Fibroblast of lung (primary cell): ENCODE measurements at regions not wholly inside any gene's neighbourhood (a gene's known extent, or its start where the extent isn't known, plus 50 kb on each side); places are given as distances from the start of the nearest gene placed in this dataset.
"Not testable (repeated sequence)": the region's sequence is repeated elsewhere in the genome, so short reads cannot be mapped to it uniquely, and the experiment has no call there.

Experiments
- DNase-seq, 2 donors: peaks; one replicate each; pipeline versions ENCODE4 v3.0.0 to v3.0.0-alpha.2; 2010; ENCODE audit warnings: low read depth in 2 of 2
- H2AFZ ChIP-seq: 2 replicates; pipeline ENCODE4 v1.5.1; 2012; ENCODE audit warnings: low read length, control low read depth, inconsistent platforms
- H3K27ac ChIP-seq: 2 replicates; pipeline ENCODE4 v1.5.1; 2011; ENCODE audit warnings: low read length, control low read depth; ENCODE audit not compliant: insufficient read depth
- H3K27me3 ChIP-seq: 2 replicates; pipeline ENCODE4 v1.5.1; 2011; ENCODE audit warnings: mild to moderate bottlenecking, low read length; ENCODE audit not compliant: control insufficient read depth, insufficient read depth
- H3K36me3 ChIP-seq: 2 replicates; pipeline ENCODE4 v1.5.1; 2011; ENCODE audit warnings: low read length; ENCODE audit not compliant: control insufficient read depth, insufficient read depth
- H3K4me1 ChIP-seq: 2 replicates; pipeline ENCODE4 v1.5.1; 2011; ENCODE audit warnings: low read length; ENCODE audit not compliant: control insufficient read depth, insufficient read depth; ENCODE audit errors: extremely low read depth
- H3K4me2 ChIP-seq: 2 replicates; pipeline ENCODE4 v1.5.1; 2011; ENCODE audit warnings: low read length, control low read depth; ENCODE audit not compliant: insufficient read depth; ENCODE audit errors: extremely low read depth
- H3K4me3 ChIP-seq, 4 experiments: fragments of 200-600 bp in 1 of 4; sonication (generic) in 1 of 4; replicated peaks in 1 of 4; 2 replicates each; pipeline ENCODE4 v1.5.1; 2011 to 2016; ENCODE audit warnings: low read length in 4 of 4, low read depth in 3 of 4, mild to moderate bottlenecking in 3 of 4, control low read depth in 2 of 4, inconsistent platforms in 1 of 4, mixed read lengths in 1 of 4; ENCODE audit not compliant: insufficient read depth in 1 of 4; ENCODE audit errors: control extremely low read depth in 1 of 4
- H3K79me2 ChIP-seq: 2 replicates; pipeline ENCODE4 v1.5.1; 2012; ENCODE audit warnings: mild to moderate bottlenecking, low read length, inconsistent platforms; ENCODE audit not compliant: control insufficient read depth, insufficient read depth
- H3K9ac ChIP-seq: 2 replicates; pipeline ENCODE4 v1.5.1; 2011; ENCODE audit warnings: mild to moderate bottlenecking, low read length, control low read depth; ENCODE audit not compliant: insufficient read depth
- H3K9me3 ChIP-seq: 2 replicates; pipeline ENCODE4 v1.5.1; 2012; ENCODE audit warnings: low read depth, low read length; ENCODE audit not compliant: control insufficient read depth, insufficient read depth
- H4K20me1 ChIP-seq: 2 replicates; pipeline ENCODE4 v1.5.1; 2011; ENCODE audit warnings: low read length; ENCODE audit not compliant: control insufficient read depth, insufficient read depth; ENCODE audit errors: extremely low read depth
- EZH2 ChIP-seq: IDR thresholded peaks from 2 replicates; pipeline ENCODE4 v1.5.1; 2012; ENCODE audit warnings: low read length, control low read depth, mild to moderate bottlenecking; ENCODE audit errors: missing control alignments
- TF ChIP-seq, protein P1 (sequence below), 2 donors: IDR thresholded peaks in 1 of 2; conservative IDR thresholded peaks in 1 of 2; 1 replicate in 1 of 2; 2 replicates in 1 of 2; pipeline ENCODE4 v1.5.1; 2011 to 2012; ENCODE audit warnings: low read length in 2 of 2, control low read depth in 1 of 2, inconsistent platforms in 1 of 2, low read depth in 1 of 2, mild to moderate bottlenecking in 1 of 2

DNA sequence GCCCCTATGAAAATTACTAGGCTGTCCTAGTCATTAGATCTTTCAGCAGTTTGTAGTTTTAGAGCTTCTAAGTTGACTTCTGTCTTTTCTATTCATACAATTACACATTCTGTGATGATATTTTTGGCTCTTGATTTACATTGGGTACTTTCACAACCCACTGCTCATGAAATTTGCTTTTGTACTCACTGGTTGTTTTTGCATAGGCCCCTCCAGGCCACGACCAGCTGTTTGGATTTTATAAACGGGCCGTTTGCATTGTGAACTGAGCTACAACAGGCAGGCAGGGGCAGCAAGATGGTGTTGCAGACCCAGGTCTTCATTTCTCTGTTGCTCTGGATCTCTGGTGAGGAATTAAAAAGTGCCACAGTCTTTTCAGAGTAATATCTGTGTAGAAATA lies 193.8 kb downstream of the RPIA start:
- Histone ChIP-seq H3K4me1 (no peaks in the 10 kb centered on the region), H3K4me3 (no peak overlapping the region)

DNA sequence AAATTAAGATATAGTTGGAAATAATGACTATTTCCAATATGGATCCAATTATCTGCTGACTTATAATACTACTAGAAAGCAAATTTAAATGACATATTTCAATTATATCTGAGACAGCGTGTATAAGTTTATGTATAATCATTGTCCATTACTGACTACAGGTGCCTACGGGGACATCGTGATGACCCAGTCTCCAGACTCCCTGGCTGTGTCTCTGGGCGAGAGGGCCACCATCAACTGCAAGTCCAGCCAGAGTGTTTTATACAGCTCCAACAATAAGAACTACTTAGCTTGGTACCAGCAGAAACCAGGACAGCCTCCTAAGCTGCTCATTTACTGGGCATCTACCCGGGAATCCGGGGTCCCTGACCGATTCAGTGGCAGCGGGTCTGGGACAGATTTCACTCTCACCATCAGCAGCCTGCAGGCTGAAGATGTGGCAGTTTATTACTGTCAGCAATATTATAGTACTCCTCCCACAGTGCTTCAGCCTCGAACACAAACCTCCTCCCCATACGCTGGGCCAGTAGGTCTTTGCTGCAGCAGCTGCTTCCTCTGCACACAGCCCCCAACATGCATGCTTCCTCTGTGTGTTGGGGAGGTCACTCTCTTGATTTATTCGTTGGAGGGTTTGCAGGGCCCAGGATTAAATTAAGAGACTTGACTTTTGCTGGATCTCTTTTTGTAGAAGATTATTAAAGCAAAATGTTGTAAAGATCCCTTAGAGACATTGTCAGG lies 194.4 kb downstream of the RPIA start:
- no peak overlapping the region for H3K4me2 ChIP-seq
- H3K27me3 ChIP-seq, result no peaks in the 10 kb centered on the region

More for the DNA sequence above, 193.8 kb downstream of the RPIA start:
- TF ChIP-seq, protein P1, sequence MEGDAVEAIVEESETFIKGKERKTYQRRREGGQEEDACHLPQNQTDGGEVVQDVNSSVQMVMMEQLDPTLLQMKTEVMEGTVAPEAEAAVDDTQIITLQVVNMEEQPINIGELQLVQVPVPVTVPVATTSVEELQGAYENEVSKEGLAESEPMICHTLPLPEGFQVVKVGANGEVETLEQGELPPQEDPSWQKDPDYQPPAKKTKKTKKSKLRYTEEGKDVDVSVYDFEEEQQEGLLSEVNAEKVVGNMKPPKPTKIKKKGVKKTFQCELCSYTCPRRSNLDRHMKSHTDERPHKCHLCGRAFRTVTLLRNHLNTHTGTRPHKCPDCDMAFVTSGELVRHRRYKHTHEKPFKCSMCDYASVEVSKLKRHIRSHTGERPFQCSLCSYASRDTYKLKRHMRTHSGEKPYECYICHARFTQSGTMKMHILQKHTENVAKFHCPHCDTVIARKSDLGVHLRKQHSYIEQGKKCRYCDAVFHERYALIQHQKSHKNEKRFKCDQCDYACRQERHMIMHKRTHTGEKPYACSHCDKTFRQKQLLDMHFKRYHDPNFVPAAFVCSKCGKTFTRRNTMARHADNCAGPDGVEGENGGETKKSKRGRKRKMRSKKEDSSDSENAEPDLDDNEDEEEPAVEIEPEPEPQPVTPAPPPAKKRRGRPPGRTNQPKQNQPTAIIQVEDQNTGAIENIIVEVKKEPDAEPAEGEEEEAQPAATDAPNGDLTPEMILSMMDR (conservative IDR thresholded peaks at IDR 0.05 in 1 of 2, IDR thresholded peaks at IDR 0.05 in 1 of 2; ENCODE audit: low read depth in 1 of 2, low read length in 2 of 2), result no peak
- no peak for TF ChIP-seq EZH2
- Histone ChIP-seq H3K9me3 (no peaks in the 10 kb centered on the region), H3K79me2 (no peaks in the 10 kb centered on the region), H4K20me1 (no peaks in the 10 kb centered on the region), H3K27me3 (no peaks in the 10 kb centered on the region), H2AFZ (no peak overlapping the region), H3K4me2 (no peak overlapping the region), H3K36me3 (no peaks in the 10 kb centered on the region), H3K27ac (no peak overlapping the region), H3K9ac (no peak overlapping the region)
- no peak for DNase-seq

DNA sequence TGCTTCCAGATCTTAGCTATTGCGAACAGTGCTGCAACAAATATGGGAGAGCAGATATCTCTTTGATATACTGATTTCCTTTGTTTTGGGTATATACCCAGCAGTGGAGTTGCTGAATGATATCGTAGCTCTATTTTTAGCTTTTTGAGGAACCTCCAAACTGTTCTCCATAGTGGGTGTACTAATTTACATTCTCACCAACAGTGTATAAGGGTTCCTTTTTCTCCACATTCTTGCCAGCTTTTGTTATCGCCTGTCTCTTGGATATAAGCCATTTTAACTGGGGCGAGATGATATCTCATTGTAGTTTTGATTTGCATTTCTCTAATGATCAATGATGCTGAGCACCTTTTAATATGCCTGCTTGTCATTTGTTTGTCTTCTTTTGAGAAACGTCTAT lies 196.0 kb downstream of the RPIA start:
- H3K27me3 ChIP-seq, DNase-seq, H3K36me3 ChIP-seq, H3K9ac ChIP-seq, H3K4me3 ChIP-seq, H3K27ac ChIP-seq, H2AFZ ChIP-seq, H3K79me2 ChIP-seq, H3K4me1 ChIP-seq, H4K20me1 ChIP-seq, H3K9me3 ChIP-seq, H3K4me2 ChIP-seq: not testable (repeated sequence)

More for the DNA sequence above, 194.4 kb downstream of the RPIA start:
- Histone ChIP-seq H3K4me3 (no peak overlapping the region), H3K27ac (no peak overlapping the region), H2AFZ (no peak overlapping the region), H3K4me1 (no peaks in the 10 kb centered on the region), H3K79me2 (no peaks in the 10 kb centered on the region), H4K20me1 (no peaks in the 10 kb centered on the region), H3K36me3 (no peaks in the 10 kb centered on the region), H3K9ac (no peak overlapping the region), H3K9me3 (no peaks in the 10 kb centered on the region)
- TF ChIP-seq, protein P1 (conservative IDR thresholded peaks at IDR 0.05 in 1 of 2, IDR thresholded peaks at IDR 0.05 in 1 of 2; ENCODE audit: low read depth in 1 of 2, low read length in 2 of 2), result no peak
- TF ChIP-seq EZH2, result no peak
- DNase-seq, result no peak
